Fibroblast of lung (primary cell): ENCODE measurements at regions not wholly inside any gene's neighbourhood (a gene's known extent, or its start where the extent isn't known, plus 50 kb on each side); places are given as distances from the start of the nearest gene placed in this dataset.

Experiments
- DNase-seq, 2 donors: peaks; one replicate each; pipeline versions ENCODE4 v3.0.0 to v3.0.0-alpha.2; 2010; ENCODE audit warnings: low read depth in 2 of 2
- H2AFZ ChIP-seq: 2 replicates; pipeline ENCODE4 v1.5.1; 2012; ENCODE audit warnings: low read length, control low read depth, inconsistent platforms
- H3K27ac ChIP-seq: 2 replicates; pipeline ENCODE4 v1.5.1; 2011; ENCODE audit warnings: low read length, control low read depth; ENCODE audit not compliant: insufficient read depth
- H3K27me3 ChIP-seq: 2 replicates; pipeline ENCODE4 v1.5.1; 2011; ENCODE audit warnings: mild to moderate bottlenecking, low read length; ENCODE audit not compliant: control insufficient read depth, insufficient read depth
- H3K36me3 ChIP-seq: 2 replicates; pipeline ENCODE4 v1.5.1; 2011; ENCODE audit warnings: low read length; ENCODE audit not compliant: control insufficient read depth, insufficient read depth
- H3K4me1 ChIP-seq: 2 replicates; pipeline ENCODE4 v1.5.1; 2011; ENCODE audit warnings: low read length; ENCODE audit not compliant: control insufficient read depth, insufficient read depth; ENCODE audit errors: extremely low read depth
- H3K4me2 ChIP-seq: 2 replicates; pipeline ENCODE4 v1.5.1; 2011; ENCODE audit warnings: low read length, control low read depth; ENCODE audit not compliant: insufficient read depth; ENCODE audit errors: extremely low read depth
- H3K4me3 ChIP-seq, 4 experiments: fragments of 200-600 bp in 1 of 4; sonication (generic) in 1 of 4; replicated peaks in 1 of 4; 2 replicates each; pipeline ENCODE4 v1.5.1; 2011 to 2016; ENCODE audit warnings: low read length in 4 of 4, low read depth in 3 of 4, mild to moderate bottlenecking in 3 of 4, control low read depth in 2 of 4, inconsistent platforms in 1 of 4, mixed read lengths in 1 of 4; ENCODE audit not compliant: insufficient read depth in 1 of 4; ENCODE audit errors: control extremely low read depth in 1 of 4
- H3K79me2 ChIP-seq: 2 replicates; pipeline ENCODE4 v1.5.1; 2012; ENCODE audit warnings: mild to moderate bottlenecking, low read length, inconsistent platforms; ENCODE audit not compliant: control insufficient read depth, insufficient read depth
- H3K9ac ChIP-seq: 2 replicates; pipeline ENCODE4 v1.5.1; 2011; ENCODE audit warnings: mild to moderate bottlenecking, low read length, control low read depth; ENCODE audit not compliant: insufficient read depth
- H3K9me3 ChIP-seq: 2 replicates; pipeline ENCODE4 v1.5.1; 2012; ENCODE audit warnings: low read depth, low read length; ENCODE audit not compliant: control insufficient read depth, insufficient read depth
- H4K20me1 ChIP-seq: 2 replicates; pipeline ENCODE4 v1.5.1; 2011; ENCODE audit warnings: low read length; ENCODE audit not compliant: control insufficient read depth, insufficient read depth; ENCODE audit errors: extremely low read depth
- EZH2 ChIP-seq: IDR thresholded peaks from 2 replicates; pipeline ENCODE4 v1.5.1; 2012; ENCODE audit warnings: low read length, control low read depth, mild to moderate bottlenecking; ENCODE audit errors: missing control alignments
- TF ChIP-seq, protein P1 (sequence below), 2 donors: IDR thresholded peaks in 1 of 2; conservative IDR thresholded peaks in 1 of 2; 1 replicate in 1 of 2; 2 replicates in 1 of 2; pipeline ENCODE4 v1.5.1; 2011 to 2012; ENCODE audit warnings: low read length in 2 of 2, control low read depth in 1 of 2, inconsistent platforms in 1 of 2, low read depth in 1 of 2, mild to moderate bottlenecking in 1 of 2

DNA sequence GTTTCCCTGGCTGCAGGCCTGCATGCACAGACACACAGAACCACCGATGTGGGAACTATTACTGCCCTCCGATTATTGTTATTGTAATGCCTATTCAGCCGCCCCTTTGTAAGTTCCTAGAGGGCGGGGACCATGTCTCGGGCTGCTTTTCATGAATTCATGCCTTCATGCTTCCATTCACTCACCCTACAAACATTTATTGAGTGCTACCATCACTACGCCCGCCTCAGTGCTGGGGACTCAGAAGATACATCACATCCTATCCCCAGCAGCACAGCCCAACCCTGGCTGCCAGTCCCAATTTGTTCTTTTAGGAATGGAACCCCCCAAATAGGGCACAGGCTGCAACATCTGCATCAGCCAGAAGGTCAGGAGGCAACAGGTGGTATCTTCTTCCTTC, 75.9 kb downstream of the FOXA2 start:
- Histone ChIP-seq H3K4me2 (no peak overlapping the region), H3K27me3 (no peaks in the 10 kb centered on the region), H3K27ac (no peak overlapping the region), H3K79me2 (no peaks in the 10 kb centered on the region), H3K4me1 (no peaks in the 10 kb centered on the region), H4K20me1 (no peaks in the 10 kb centered on the region), H3K9me3 (no peaks in the 10 kb centered on the region), H2AFZ (no peak overlapping the region), H3K36me3 (no peaks in the 10 kb centered on the region), H3K4me3 (no peak overlapping the region), H3K9ac (no peak overlapping the region)
- TF ChIP-seq EZH2: no peak
- TF ChIP-seq, protein P1, sequence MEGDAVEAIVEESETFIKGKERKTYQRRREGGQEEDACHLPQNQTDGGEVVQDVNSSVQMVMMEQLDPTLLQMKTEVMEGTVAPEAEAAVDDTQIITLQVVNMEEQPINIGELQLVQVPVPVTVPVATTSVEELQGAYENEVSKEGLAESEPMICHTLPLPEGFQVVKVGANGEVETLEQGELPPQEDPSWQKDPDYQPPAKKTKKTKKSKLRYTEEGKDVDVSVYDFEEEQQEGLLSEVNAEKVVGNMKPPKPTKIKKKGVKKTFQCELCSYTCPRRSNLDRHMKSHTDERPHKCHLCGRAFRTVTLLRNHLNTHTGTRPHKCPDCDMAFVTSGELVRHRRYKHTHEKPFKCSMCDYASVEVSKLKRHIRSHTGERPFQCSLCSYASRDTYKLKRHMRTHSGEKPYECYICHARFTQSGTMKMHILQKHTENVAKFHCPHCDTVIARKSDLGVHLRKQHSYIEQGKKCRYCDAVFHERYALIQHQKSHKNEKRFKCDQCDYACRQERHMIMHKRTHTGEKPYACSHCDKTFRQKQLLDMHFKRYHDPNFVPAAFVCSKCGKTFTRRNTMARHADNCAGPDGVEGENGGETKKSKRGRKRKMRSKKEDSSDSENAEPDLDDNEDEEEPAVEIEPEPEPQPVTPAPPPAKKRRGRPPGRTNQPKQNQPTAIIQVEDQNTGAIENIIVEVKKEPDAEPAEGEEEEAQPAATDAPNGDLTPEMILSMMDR (conservative IDR thresholded peaks at IDR 0.05 in 1 of 2, IDR thresholded peaks at IDR 0.05 in 1 of 2; ENCODE audit: low read depth in 1 of 2, low read length in 2 of 2): no peak
- DNase-seq: no peak

DNA sequence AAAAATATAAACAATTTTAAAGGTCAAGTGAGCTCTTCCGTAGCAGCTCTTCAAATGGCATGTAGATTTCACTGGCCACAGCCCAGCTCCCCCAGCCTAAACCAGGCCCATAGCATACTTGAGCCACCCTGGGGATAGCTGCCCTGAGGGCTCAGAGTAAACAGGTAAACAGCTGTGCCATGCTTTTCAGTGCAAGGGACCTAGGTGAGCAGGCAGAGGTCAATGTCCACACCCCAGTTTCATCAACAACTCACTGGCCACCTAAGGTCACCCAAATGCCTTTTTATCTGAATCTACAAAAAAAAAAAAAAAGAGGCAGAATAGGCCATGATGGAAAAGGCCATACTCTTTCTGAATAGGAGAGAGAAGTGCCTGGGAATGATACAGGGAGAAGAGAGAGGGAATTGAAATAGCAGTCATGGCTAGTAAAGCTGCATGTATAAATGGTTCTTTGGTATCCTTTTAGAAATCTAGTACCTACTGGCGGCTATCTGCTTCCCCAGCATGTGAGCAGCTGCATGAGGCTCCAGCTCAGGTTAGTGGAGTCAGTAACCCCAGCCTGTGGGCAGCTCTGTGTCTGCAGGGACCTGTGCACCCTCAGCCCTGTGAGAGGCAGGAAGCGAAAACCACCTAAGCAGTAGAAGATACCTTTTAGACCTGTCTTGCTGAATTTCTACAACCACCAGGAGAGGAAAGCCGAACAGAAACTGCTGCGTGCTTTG, 77.0 kb downstream of the FOXA2 start:
- no peaks in the 10 kb centered on the region for H3K27me3 ChIP-seq
- no peaks in the 10 kb centered on the region for H3K9me3 ChIP-seq
- H3K4me2 ChIP-seq: no peak overlapping the region
- H3K27ac ChIP-seq: no peak overlapping the region
- no peaks in the 10 kb centered on the region for H3K36me3 ChIP-seq
- no peak for DNase-seq
- no peak overlapping the region for H2AFZ ChIP-seq
- TF ChIP-seq, protein P1 (conservative IDR thresholded peaks at IDR 0.05 in 1 of 2, IDR thresholded peaks at IDR 0.05 in 1 of 2; ENCODE audit: low read depth in 1 of 2, low read length in 2 of 2): no peak
- no peak for TF ChIP-seq EZH2
- no peak overlapping the region for H3K9ac ChIP-seq
- H3K4me1 ChIP-seq: no peaks in the 10 kb centered on the region
- no peaks in the 10 kb centered on the region for H4K20me1 ChIP-seq
- H3K79me2 ChIP-seq: no peaks in the 10 kb centered on the region
- H3K4me3 ChIP-seq: no peak overlapping the region

- Histone ChIP-seq H3K36me3 (no peaks in the 10 kb centered on the region), H3K79me2 (no peaks in the 10 kb centered on the region), H3K9me3 (no peaks in the 10 kb centered on the region), H2AFZ (no peak overlapping the region), H3K4me1 (no peaks in the 10 kb centered on the region), H3K4me3 (no peak overlapping the region), H3K4me2 (no peak overlapping the region), H4K20me1 (no peaks in the 10 kb centered on the region), H3K27me3 (no peaks in the 10 kb centered on the region), H3K27ac (no peak overlapping the region), H3K9ac (no peak overlapping the region)
- TF ChIP-seq, protein P1 (conservative IDR thresholded peaks at IDR 0.05 in 1 of 2, IDR thresholded peaks at IDR 0.05 in 1 of 2; ENCODE audit: low read depth in 1 of 2, low read length in 2 of 2): no peak
- TF ChIP-seq EZH2: no peak
- no peak for DNase-seq
Observed at GRCh38 chr20:22506827-22507226, 77.5 kb downstream of the FOXA2 start.
